8988T (cell line): ENCODE measurements at regions not wholly inside any gene's neighbourhood (a gene's known extent, or its start where the extent isn't known, plus 50 kb on each side); places are given as distances from the start of the nearest gene placed in this dataset.
"Not testable (repeated sequence)": the region's sequence is repeated elsewhere in the genome, so short reads cannot be mapped to it uniquely, and the experiment has no call there.

Experiments
- DNase-seq: peaks from one replicate; pipeline ENCODE4 v3.0.0; 2011

DNA sequence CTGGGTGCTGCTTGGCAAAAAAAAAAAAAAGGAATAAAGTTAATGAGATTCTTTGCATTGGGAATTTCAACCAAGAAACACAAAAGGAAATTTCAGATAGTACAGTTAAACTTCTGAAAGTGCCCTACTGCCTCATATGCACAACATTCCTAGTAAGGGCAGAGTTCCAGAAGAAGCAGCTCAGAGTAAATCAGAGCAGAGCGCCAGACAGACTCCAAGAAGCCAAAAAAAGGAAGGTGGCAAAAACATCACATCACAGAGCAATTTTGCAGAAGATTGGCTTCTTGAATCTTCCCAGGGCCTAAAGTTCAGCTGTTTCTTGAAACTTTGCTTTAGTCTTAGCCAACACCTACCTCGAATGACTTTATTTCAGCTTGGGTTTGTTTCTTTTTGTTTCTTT, 544.1 kb downstream of the XPNPEP1 start:
- DNase-seq, result no peak

DNA sequence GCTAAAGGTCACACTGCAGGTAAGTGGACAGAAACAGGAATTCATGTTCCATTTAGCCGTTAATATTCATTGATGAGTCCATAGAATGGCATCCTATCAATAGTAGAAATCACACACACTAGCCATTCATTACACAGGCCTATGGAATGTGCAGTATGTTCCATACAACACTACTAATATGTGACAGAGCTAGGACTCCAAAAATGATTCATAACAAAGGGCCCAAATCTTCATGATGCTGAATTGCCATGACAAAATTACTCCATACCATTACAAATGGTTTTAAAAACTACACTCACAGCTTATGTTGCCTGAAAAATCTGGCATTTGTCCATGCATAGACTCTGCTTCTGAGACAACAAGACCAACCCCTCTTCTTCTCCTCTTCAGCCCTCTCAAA, 549.1 kb downstream of the XPNPEP1 start:
- no peak for DNase-seq

DNA sequence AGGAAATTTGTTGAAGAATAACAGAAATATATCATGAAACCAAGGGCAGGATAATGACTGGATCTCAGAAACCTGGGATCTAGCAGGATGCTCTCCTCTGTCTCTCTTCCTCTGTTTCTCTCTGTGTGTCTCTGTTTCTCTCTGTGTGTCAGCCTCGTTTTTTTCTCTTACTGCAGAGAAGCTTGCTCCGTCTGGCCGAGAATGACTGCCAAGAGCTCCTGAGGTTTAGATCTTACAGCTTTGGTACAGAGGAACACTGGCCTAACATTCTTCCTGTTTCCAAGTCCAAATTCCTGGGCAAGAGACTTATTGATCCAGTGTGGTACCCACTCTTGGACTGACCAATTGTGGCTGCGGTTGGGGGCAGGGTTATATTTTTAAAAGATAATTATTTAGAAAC, 564.0 kb downstream of the XPNPEP1 start:
- no peak for DNase-seq

DNA sequence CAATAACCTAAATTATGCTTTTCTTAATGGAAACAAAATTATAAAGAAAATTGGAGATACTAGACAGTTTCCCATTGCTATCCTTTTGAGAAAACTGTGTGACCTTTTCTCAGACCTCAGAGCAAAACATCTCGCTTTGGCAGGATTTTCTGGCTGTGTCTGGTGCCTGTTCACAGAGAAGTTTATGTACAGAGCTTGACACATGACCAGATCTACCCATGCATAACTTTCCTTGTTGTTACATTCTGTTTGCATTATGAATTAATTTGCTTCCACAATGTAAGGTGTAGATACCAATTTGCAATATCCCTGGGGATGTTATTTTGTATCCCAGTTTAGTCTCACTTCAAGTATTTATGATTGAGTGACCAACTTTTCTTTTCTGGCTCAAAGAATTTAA, 565.0 kb downstream of the XPNPEP1 start:
- DNase-seq, result no peak

DNA sequence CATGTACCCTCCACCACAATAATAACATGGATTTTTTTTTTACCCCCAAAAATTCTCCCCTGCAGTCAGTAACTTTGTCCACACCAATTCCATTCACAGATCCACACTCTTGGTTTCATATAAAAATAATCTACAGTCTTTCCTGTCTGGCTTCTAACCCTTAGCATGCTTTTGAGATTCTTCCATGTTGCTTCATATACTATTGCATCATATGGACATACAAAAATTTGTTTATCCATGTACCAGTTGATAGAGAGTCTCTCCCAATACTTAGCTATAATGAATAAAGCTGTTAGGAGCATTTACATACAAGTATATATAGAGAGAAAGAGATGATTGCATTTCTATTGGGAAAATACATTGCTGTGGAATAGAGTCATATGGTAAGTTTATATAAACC, 575.0 kb downstream of the XPNPEP1 start:
- no peak for DNase-seq

DNA sequence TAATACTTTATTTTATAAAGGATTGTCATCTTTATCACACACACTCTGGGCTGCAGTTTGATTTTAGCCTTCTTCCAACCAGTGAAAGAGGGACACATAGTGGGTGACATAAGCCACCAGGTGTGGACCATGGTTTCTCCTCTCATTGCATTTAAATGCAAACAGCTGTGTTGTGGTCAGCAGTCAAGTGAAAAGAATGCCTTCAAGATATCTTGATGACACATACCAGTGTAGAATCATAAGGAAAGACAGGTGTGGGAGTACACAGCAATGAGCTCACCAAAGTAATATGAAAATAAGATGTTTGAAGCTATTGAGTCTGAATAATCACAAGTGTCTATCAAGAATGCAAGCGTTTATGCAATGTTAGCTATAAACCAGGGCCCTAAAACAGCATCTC, 580.0 kb downstream of the XPNPEP1 start:
- DNase-seq, result no peak

DNA sequence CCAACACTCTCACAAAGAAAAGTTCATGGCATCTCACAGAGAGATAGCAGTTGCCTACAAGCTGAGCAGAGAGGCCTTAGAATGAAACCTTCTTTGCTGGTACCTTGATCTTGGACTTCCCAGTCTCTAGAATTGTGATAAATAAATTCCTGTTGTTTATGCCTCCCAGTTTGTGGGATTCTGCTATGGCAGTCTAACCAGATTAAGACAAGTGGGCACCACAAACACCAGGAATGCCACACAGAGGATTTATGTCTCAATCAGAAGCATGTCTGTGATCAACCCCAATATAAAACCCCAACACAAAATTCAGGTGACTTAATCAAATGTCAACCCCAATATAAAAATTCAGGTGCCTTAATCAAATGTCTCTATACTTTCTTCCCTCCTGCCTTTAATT, 581.3 kb downstream of the XPNPEP1 start:
- DNase-seq, result no peak

DNA sequence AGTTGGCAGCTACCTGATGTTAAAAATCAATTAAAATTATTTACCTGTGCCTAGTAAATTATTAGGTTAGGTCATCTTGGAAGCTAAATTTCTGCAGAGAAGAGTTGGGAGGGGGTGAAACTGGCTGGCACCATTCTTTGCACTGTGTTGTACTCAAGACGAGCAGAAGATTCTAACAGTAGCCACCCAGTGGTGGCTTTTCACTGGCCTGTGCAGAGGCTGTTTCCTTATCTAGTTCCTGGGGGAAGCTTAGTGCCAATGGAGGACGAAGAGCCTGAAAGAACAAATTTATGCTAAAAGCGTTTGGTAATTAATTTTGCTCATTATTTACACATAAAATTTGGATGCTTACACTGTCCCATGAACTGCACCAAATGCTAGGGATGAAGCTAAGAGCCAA, 595.3 kb downstream of the XPNPEP1 start:
- DNase-seq, result no peak

DNA sequence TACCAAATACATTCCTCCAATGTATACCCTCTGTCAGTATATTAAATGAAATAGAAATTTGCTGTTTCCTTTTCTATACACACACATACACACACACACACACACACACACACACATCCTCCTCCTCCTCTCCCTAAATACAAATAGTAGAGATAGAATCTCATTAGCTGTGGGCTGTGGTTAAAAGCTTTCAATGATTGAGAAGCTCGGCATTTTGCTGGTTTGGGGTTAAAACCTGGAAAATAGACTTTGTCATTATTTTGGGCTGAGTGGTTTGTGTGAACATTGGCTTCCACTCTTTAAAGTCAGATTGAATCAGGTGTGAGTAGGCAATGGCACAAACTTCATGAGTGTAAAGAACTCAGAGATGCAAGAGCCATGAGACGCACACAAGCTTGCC, 596.0 kb downstream of the XPNPEP1 start:
- no peak for DNase-seq

DNA sequence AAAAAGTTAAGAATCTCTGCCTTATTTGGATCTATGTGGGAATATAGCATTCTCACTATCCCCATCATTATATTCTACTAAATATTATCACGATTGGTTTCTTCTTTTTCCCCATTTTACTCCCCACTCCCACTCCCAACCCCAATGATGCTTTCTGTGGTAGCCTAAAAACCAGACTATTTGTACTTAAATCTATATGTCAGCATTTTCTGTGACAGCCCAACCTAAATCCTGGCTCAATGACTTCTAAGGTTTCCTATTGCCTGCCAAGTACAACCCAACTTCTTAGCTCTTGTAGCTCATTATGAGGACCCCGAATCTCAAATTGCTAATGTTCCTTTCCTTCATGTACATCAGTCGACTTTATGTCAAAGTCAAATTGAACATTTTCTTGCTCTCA, 598.6 kb downstream of the XPNPEP1 start:
- DNase-seq, result no peak

DNA sequence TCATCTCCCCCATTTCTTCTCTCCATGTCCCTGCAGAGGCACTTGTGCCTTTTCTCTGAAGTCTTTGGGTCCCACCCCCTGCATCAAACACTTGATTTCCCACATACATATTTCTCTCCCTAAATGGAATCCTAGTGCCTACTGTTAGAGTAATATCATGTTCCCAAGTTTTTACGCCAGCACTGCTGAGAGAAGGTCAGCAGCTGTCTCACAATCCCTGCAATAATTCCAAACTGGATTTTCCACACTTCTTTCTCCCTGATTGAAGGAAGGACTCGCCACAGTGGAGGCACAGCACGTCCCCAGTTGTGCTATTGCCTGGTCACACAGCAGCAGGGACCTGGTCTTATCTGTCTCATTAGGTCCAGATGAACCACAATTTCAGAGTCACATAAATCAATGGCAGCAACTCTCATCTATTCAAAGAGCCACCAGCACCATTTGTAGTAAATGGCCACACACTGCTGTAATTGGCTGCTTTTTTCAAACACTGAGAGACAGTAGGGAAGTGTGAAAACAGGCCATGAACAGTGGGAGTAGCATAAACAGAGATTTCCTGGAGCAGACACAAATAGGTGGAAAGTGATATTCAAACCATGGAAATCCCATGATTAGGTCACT, 605.5 kb downstream of the XPNPEP1 start:
- no peak for DNase-seq

DNA sequence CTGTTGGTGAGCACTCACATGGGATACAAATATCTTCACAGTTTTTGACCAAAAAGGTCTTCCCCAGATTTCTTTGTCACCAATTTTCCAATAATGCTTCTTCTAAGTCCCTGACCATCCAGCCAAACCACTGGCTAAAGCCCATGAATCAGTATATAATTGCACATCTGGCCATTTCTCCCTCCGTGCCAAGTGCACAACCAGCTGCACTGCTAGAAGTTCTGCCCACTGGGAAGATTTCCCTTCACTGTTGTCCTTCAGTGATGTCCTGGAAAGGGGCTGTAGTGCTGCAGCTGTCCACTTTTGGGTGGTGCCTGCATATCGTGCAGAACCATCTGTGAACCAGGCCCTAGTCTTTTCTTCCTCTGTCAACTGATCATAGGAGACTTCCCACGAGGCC, 609.3 kb downstream of the XPNPEP1 start:
- not testable (repeated sequence) for DNase-seq

DNA sequence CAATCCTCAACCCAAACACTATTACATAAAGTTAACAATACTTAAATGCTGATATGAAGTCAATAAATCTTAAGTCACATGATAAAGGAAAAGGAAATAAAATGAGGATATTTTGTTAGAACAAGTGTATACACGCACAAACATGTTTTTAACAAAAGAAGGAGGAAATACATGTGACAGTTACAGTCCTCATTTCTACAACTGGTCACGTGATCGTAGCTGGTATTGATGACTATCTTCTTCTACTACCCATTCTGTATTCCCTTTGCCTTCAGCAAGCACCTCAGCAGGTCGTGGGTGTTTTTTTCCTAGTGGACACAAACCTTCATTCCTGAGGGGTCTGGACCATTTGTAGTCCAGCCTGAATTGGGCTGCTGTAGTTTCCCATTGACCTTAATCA, 610.8 kb downstream of the XPNPEP1 start:
- DNase-seq, result not testable (repeated sequence)

DNA sequence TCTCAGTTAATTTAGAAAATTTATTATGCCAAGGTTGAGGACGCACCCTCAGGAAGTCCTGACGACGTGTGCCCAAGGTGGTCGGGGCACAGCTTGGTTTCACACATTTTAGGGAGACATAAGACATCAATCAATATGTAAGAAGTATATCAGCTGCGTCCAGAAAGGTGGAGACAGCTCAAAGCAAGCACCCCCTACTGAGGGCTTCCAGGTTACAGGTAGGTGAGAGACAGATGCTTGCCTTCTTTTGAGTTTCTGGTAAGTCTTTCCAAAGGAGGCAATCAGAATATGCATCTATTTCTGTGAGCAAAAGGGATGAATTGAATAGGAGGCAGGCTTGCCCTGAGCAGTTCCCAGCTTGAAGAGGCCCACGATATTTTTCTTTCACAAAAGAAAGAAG, 614.3 kb downstream of the XPNPEP1 start:
- no peak for DNase-seq

DNA sequence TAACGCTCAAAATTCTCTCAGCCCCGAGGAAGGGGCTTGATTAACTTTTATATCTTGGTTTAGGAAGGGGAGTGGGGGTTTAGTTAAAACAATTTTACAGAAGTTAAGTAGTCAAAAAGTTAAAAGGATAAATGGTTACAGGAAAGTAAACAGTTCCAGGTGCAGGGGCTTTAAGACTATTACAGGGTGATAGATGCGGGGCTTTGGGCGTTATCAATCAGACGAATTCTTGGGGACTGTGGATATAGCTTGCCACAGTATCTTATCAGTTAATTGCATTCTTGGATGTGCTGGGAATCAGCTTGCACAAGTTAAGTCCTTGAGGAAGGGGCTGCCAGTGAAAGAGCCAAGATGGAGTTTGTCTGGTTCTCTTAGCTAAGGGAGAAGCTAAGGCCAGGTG, 616.2 kb downstream of the XPNPEP1 start:
- not testable (repeated sequence) for DNase-seq

DNA sequence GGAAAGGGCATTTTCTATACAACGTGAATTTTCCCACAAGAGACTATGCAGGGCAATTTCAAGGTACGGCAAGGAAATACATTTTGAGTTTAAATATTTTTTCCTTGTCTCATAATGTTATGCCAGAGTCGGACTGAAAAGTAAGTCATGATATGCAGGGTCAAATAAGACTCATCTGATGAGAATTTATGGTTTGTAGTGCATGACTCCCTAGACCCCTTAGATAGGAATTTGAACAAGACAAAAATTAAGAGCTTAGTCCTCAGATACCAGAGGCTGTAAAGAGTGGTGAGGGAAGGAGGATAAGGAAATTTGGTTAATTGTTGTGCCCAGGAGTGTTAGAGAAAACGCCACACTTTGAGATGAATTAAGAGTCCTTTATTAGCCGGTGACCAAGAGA, 616.6 kb downstream of the XPNPEP1 start:
- DNase-seq, result no peak

DNA sequence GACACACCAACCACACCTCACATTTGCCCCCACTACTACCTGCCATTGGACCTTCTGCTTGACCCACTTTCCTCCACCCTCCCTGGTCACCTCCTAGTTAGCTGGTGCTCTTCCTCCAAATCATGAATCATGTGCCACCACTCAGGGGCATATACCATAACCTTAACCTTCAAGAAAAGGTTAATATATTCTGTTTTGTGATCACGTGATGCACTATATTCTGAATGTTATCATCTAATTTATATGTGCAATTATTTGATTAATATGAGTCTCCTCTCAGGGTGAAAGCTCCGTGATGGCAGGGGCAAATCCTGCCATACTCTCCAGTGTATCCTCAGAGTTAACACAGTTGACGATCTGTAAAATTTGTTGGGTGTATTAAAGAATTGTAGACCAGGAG, 635.5 kb downstream of the XPNPEP1 start:
- no peak for DNase-seq

DNA sequence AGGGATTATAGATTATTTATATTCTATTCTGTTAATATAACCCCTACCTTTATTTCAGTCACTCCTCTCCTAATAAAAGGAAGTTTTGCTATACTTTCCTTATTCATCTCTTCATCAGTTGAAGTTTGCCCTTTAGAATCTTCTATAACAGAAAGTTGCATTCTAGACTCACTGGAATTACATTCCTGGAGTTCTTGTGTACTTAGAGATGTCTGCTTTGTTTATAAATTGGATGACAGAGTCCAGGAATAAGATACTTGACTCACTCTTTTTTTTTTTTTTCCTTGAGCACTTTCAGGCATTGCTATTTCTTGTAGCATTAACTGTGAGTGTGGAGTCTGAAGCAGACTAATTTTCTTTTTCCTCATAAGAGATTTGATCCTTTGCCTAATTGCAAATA, 640.8 kb downstream of the XPNPEP1 start:
- DNase-seq, result no peak

DNA sequence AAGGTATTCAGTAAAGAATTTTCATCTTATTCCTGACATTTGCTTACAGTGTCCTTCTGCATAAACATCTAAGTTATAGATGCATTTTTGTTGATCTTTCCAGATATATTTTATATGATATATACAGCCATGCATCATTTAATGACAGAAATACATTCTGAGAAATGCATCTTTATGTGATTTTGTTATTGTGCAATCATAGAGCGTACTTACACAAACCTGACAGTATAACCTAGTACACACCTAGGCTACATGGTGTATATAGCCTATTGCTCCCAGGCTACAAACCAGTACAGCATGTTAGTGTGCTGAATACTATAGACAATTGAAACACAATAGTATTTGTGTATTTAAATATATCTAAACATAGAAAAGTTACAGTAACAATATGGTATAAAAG, 642.0 kb downstream of the XPNPEP1 start:
- no peak for DNase-seq

DNA sequence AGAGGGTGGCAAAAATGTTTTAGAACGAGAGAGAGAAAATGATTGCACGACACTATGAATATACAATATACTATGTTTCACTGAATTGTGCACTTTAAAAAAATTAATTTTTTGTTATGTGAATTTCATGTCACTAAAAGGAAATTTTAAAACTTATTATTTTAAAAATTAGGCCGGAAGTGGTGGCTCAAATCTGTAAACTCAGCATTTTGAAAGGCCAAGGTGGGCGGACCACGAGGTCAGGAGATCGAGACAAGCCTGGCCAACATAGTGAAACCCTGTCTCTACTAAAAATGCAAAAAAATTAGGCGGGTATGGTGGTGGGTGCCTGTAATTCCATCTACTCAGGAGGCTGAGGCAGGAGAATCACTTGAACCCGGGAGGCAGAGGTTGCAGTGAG, 642.5 kb downstream of the XPNPEP1 start:
- no peak for DNase-seq

DNA sequence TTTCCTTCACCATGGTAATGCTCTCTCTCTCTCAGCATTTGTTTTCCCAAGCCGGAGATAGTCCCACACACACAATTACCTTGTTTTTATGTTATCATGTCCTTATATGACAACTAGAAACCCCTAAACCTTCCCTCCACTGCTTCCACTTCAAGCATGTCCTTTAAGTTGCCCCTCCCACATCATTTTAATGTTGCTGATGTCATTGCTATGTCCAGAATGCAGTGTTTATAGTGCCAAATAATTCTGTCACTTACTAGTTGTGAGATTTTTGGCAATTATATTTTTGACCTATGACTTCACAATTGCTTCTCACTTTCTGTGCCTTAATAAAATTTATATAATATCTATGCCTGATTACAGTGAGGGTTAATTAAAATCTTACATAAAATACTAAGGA, 645.9 kb downstream of the XPNPEP1 start:
- DNase-seq, result no peak

DNA sequence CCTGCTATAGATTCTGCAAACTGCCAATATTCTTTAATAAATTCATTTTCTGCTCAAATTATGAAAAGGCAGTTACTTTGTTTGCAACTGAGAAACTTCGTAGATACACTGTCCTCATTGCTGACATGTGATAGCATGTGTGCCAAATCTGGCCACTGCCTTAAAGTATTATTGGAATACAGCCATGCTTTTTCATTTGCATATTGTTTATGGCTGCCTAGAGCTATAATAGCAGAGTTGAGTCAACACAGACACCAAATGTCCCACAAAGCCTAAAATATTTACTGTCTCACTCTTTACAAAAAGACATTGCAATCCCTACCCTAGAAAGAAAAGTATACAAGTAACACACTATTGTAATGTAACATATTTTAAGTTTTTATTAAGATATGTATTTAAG, 647.4 kb downstream of the XPNPEP1 start:
- no peak for DNase-seq

DNA sequence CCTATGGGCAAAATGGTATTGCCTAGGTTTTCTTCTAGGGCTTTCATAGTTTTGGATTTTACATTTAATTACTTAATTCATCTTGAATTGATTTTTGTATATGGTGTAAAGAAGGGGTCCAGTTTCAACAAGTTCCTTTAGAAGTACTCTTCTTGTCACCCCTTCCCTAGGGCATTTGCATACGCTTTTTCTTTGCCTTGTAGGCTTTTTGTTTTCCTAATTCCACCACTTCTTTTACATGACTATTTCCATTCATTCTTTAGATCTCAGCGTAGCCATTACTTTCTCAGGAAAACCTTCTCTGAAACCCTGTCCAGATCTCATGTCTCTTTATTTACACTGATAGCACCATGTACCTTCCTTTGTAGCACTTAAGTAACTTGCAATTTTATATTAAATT, 648.6 kb downstream of the XPNPEP1 start:
- DNase-seq, result no peak

DNA sequence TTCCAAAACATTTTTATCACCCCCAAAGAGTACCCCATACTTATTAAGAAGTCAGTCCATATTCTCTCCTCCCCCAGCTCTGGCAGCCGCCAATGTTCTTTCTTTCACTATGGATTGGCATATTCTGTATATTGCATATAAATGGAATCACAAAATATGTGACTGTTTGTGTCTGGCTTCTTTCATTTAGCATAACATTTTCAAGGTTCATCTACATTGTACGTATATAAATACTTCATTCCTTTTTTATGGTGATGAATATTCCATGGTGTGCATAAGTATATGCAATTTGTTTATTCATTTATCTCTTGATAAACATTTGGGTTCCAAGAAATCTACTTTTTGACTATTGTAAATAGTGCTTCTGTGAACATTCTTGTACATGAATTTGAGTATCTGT, 653.1 kb downstream of the XPNPEP1 start:
- no peak for DNase-seq

DNA sequence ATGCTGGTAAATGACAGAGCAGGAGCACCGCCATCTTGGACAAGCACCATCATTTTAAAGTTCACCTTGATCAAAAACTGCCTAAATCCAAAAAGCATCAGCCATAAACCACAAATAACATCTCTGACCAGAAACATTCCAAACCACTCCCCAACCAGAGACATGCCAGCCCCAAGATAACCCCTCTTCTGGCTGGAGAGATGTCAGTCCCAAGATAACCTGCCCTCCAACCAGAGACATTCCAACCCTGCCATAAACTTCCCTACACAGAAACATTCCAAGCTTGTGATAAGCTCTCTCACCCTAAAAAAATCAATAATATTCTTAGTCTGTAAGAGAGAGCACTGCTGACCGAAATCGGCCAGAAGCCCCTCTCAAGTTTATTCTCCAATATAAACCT, 659.3 kb downstream of the XPNPEP1 start:
- no peak for DNase-seq

DNA sequence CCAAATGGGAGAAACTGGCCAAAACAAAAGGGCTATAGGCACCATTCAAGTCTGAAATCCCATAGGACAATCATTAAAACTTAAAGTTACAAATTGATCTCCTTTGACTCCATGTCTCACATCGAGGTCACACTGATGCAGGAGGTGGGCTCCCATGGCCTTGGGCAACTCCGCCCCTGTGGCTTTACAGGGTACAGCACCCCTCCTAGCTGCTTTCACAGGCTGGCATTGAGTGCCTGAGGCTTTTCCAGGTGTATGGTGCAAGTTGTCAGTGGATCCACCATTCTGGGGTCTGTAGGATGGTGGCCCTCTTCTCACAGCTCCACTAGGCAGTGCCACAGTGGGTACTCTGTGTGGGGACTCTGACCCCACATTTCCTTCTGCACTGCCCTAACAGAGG, 662.1 kb downstream of the XPNPEP1 start:
- no peak for DNase-seq
